ENCODE measurements at regions not wholly inside any gene's neighbourhood (a gene's known extent, or its start where the extent isn't known, plus 50 kb on each side); places are given as distances from the start of the nearest gene placed in this dataset.
A peak's percentile ranks its signal among the peaks of the same experiment; 100 is the strongest.

GRCh38 chr6:37551446-37551845 is 51.8 kb upstream of the CCDC167 start:
- ChIA-PET POLR2A (interaction anchor here (0.6 kb wide), 1 partner anchor 493 kb away, joined by 4 read pairs; no protein-coding TSS in a partner anchor), CTCF (interaction anchor here (0.6 kb wide), 1 partner anchor 1196 kb away, joined by 17 read pairs; no protein-coding TSS in a partner anchor)
- intact Hi-C loops (cut with micrococcal nuclease; ENCODE audit: unreplicated experiment): no loop called here
- DNase-seq (ENCODE audit: low read depth, low spot score) (no peak), ATAC-seq (no peak)
- Histone ChIP-seq H3K27ac (ENCODE audit: low read length) (peak overlapping the region; percentile 90), H3K36me3 (ENCODE audit: control insufficient read depth, insufficient read depth, low read length) (no peaks in the 10 kb centered on the region), H3K9me3 (ENCODE audit: control insufficient read depth, insufficient read depth, low read depth, low read length) (no peaks in the 10 kb centered on the region), H3K4me1 (ENCODE audit: control insufficient read depth, insufficient read depth, low read length) (peaks cover 69% of the 10 kb centered on the region), H3K4me3 (ENCODE audit: low read depth in 2 of 2, low read length in 2 of 2) (no peak overlapping the region), H3K27me3 (ENCODE audit: control insufficient read depth, insufficient read depth, low read length) (no peaks in the 10 kb centered on the region)
- TF ChIP-seq SIN3A (IDR thresholded peaks at IDR 0.05; ENCODE audit: borderline replicate concordance, insufficient read depth, low read depth, low read length): no peak
- TF ChIP-seq TCF7L2 (IDR thresholded peaks at IDR 0.05; ENCODE audit: low read depth, low read length): no peak
- peak in 1 of 2 experiments; percentile 25; a peak in 1 of 4 replicates for TF ChIP-seq REST (IDR thresholded peaks at IDR 0.05; ENCODE audit: insufficient read depth in 1 of 2, low read depth in 2 of 2, low read length in 1 of 2)
- TF ChIP-seq CTCF (IDR thresholded peaks at IDR 0.05): no peak
- TF ChIP-seq POLR2AphosphoS5 (IDR thresholded peaks at IDR 0.05; ENCODE audit: low read depth, low read length): no peak
- in situ Hi-C loops (cut with HindIII; ENCODE audit: low pct_unique_long_range_greater_than_20kb, low sequenced_read_pairs): no loop called here
- BruUV-seq (replicated peaks): no TSS peak

GRCh38 chr6:37551002-37551401 is 51.3 kb upstream of the CCDC167 start:
- H3K27me3 ChIP-seq (ENCODE audit: control insufficient read depth, insufficient read depth, low read length): no peaks in the 10 kb centered on the region
- peaks cover 70% of the 10 kb centered on the region for H3K4me1 ChIP-seq (ENCODE audit: control insufficient read depth, insufficient read depth, low read length)
- intact Hi-C loops (cut with micrococcal nuclease; ENCODE audit: unreplicated experiment) (no loop called here), in situ Hi-C loops (cut with HindIII; ENCODE audit: low pct_unique_long_range_greater_than_20kb, low sequenced_read_pairs) (no loop called here)
- no peak for DNase-seq (ENCODE audit: low read depth, low spot score)
- no peaks in the 10 kb centered on the region for H3K9me3 ChIP-seq (ENCODE audit: control insufficient read depth, insufficient read depth, low read depth, low read length)
- no peak for ATAC-seq
- H3K36me3 ChIP-seq (ENCODE audit: control insufficient read depth, insufficient read depth, low read length): no peaks in the 10 kb centered on the region
- POLR2A ChIA-PET: interaction anchor here (0.6 kb wide), 1 partner anchor 493 kb away, joined by 4 read pairs; no protein-coding TSS in a partner anchor
- CTCF ChIA-PET: interaction anchor here (0.6 kb wide), 1 partner anchor 1195 kb away, joined by 17 read pairs; no protein-coding TSS in a partner anchor
- peak overlapping the region; percentile 90 for H3K27ac ChIP-seq (ENCODE audit: low read length)
- no peak overlapping the region for H3K4me3 ChIP-seq (ENCODE audit: low read depth in 2 of 2, low read length in 2 of 2)
- no TSS peak for BruUV-seq (replicated peaks)
- TF ChIP-seq POLR2AphosphoS5 (IDR thresholded peaks at IDR 0.05; ENCODE audit: low read depth, low read length) (no peak), TCF7L2 (IDR thresholded peaks at IDR 0.05; ENCODE audit: low read depth, low read length) (no peak), REST (IDR thresholded peaks at IDR 0.05; ENCODE audit: insufficient read depth in 1 of 2, low read depth in 2 of 2, low read length in 1 of 2) (no peak), SIN3A (IDR thresholded peaks at IDR 0.05; ENCODE audit: borderline replicate concordance, insufficient read depth, low read depth, low read length) (no peak), CTCF (IDR thresholded peaks at IDR 0.05) (no peak)

All from Panc1 (cell line).